Endothelial cell of umbilical vein (primary cell): ENCODE measurements at regions not wholly inside any gene's neighbourhood (a gene's known extent, or its start where the extent isn't known, plus 50 kb on each side); places are given as distances from the start of the nearest gene placed in this dataset.

Experiments used
- BruUV-seq: library from RNA; stranded (reverse); fragments of 400-500 nt; replicated peaks from 2 replicates; lab custom pipeline; 2021; lab: Mats Ljungman, UMichigan
- CTCF ChIA-PET: fragments of 300-600, 350-600 bp; sonication (Branson Sonifier 250); formaldehyde crosslinking; loops from one replicate; lab custom pipeline; 2021; ENCODE audit warnings: antibody characterized with exemption, inconsistent platforms; lab: Charles Lee
- POLR2A ChIA-PET: fragments of 300-600, 350-600 bp; sonication (Branson Sonifier 250); formaldehyde crosslinking; loops from one replicate; lab custom pipeline; 2021; ENCODE audit warnings: antibody characterized with exemption, inconsistent platforms; lab: Charles Lee
- DNase-seq: peaks from one replicate; pipeline ENCODE4 v3.0.0-alpha.2; 2011; ENCODE audit warnings: low read depth, low spot score
- FAIRE-seq: peaks from 2 replicates; lab custom pipeline; 2011; peaks lifted over from hg19 to GRCh38; lab: Jason Lieb, UNC
- H2AFZ ChIP-seq: 2 replicates; pipeline ENCODE4 v1.6.0; 2012; ENCODE audit warnings: low read depth, low read length, control low read depth, inconsistent platforms
- H3K27ac ChIP-seq: 2 replicates; pipeline ENCODE4 v1.5.1; 2011; ENCODE audit warnings: low read depth, mild to moderate bottlenecking, control low read depth, low read length, moderate library complexity; ENCODE audit not compliant: insufficient read depth
- H3K27me3 ChIP-seq, 2 experiments: 2 replicates each; pipeline versions ENCODE4 v1.6.0 to v1.6.1; 2011; ENCODE audit warnings: low read length in 2 of 2, mixed read lengths in 1 of 2; ENCODE audit not compliant: control insufficient read depth in 2 of 2, insufficient read depth in 2 of 2
- H3K36me3 ChIP-seq, 2 experiments: 2 replicates in 1 of 2; 3 replicates in 1 of 2; pipeline ENCODE4 v1.5.1; 2011; ENCODE audit warnings: low read length in 2 of 2, mild to moderate bottlenecking in 1 of 2, moderate library complexity in 1 of 2; ENCODE audit not compliant: control insufficient read depth in 2 of 2, insufficient read depth in 2 of 2; ENCODE audit errors: extremely low read depth in 1 of 2
- H3K4me1 ChIP-seq: 3 replicates; pipeline ENCODE4 v1.5.1; 2011; ENCODE audit warnings: mild to moderate bottlenecking, low read length; ENCODE audit not compliant: control insufficient read depth, insufficient read depth; ENCODE audit errors: extremely low read depth
- H3K4me2 ChIP-seq: 2 replicates; pipeline ENCODE4 v1.6.1; 2011; ENCODE audit warnings: low read length, control low read depth, mixed read lengths; ENCODE audit not compliant: insufficient read depth
- H3K4me3 ChIP-seq, 3 experiments: fragments of 200-600 bp in 1 of 3; sonication (generic), shearing (Covaris generic) in 1 of 3; replicated peaks in 1 of 3; 2 replicates each; pipeline ENCODE4 v1.5.1; 2011 to 2016; ENCODE audit warnings: control low read depth in 3 of 3, low read length in 3 of 3, mild to moderate bottlenecking in 2 of 3, inconsistent platforms in 1 of 3, low read depth in 1 of 3, moderate library complexity in 1 of 3; ENCODE audit not compliant: insufficient read depth in 1 of 3
- H3K79me2 ChIP-seq: 2 replicates; pipeline ENCODE4 v1.6.0; 2012; ENCODE audit warnings: low read length, inconsistent platforms; ENCODE audit not compliant: control insufficient read depth, insufficient read depth
- H3K9ac ChIP-seq: replicated peaks from 2 replicates; pipeline ENCODE3; 2011; ENCODE audit warnings: low read length, control low read depth; ENCODE audit not compliant: insufficient read depth; ENCODE audit errors: extremely low read depth
- H3K9me1 ChIP-seq: replicated peaks from 3 replicates; pipeline ENCODE4 v1.6.0; 2011; ENCODE audit warnings: mild to moderate bottlenecking, low read length; ENCODE audit not compliant: control insufficient read depth, insufficient read depth; ENCODE audit errors: extremely low read depth
- H3K9me3 ChIP-seq: replicated peaks from 2 replicates; pipeline ENCODE4 v1.5.1; 2012; ENCODE audit warnings: low read length, inconsistent platforms; ENCODE audit not compliant: control insufficient read depth, insufficient read depth
- H4K20me1 ChIP-seq: replicated peaks from 2 replicates; pipeline ENCODE3; 2011; ENCODE audit warnings: mild to moderate bottlenecking, low read length; ENCODE audit not compliant: control insufficient read depth, insufficient read depth; ENCODE audit errors: extremely low read depth
- CTCF ChIP-seq, 2 donors: IDR thresholded peaks; 1 replicate in 1 of 2; 2 replicates in 1 of 2; pipeline ENCODE4 v1.5.1; 2011; ENCODE audit warnings: low read length in 2 of 2, mild to moderate bottlenecking in 2 of 2, moderate library complexity in 2 of 2, control low read depth in 1 of 2, inconsistent platforms in 1 of 2, low read depth in 1 of 2; ENCODE audit not compliant: insufficient read depth in 1 of 2; ENCODE audit errors: extremely low read depth in 1 of 2
- EZH2 ChIP-seq: IDR thresholded peaks from 2 replicates; pipeline ENCODE4 v1.6.1; 2012; ENCODE audit warnings: borderline replicate concordance, low read depth, mild to moderate bottlenecking, moderate library complexity, low read length, inconsistent platforms; ENCODE audit not compliant: severe bottlenecking
- FOS ChIP-seq: IDR thresholded peaks from 2 replicates; pipeline ENCODE4 v1.6.1; 2011; ENCODE audit warnings: mild to moderate bottlenecking, low read length, moderate library complexity, borderline replicate concordance; ENCODE audit not compliant: insufficient read depth
- GATA2 ChIP-seq: IDR thresholded peaks from 2 replicates; pipeline ENCODE4 v1.7.0; 2011; ENCODE audit warnings: low read depth, mild to moderate bottlenecking, moderate library complexity, mixed read lengths, low read length; ENCODE audit not compliant: insufficient read length, insufficient read depth
- MYC ChIP-seq: IDR thresholded peaks from one replicate; pipeline ENCODE4 v1.6.1; 2011; ENCODE audit warnings: mild to moderate bottlenecking, low read depth, low read length
- POLR2A ChIP-seq: IDR thresholded peaks from 2 replicates; pipeline ENCODE4 v1.6.1; 2012; ENCODE audit warnings: low read depth, mild to moderate bottlenecking, control low read depth, low read length
- POLR2AphosphoS5 ChIP-seq: IDR thresholded peaks from 2 replicates; pipeline ENCODE4 v1.6.1; 2012; ENCODE audit warnings: low read depth, mild to moderate bottlenecking, control low read depth, low read length, moderate library complexity; ENCODE audit not compliant: insufficient read depth
- dilution Hi-C: fragments of 300-500 bp; cut with MboI; formaldehyde crosslinking; loops from one replicate; pipeline ENCODE4 v1.15.0; 2019; ENCODE audit warnings: low sequenced_read_pairs; ENCODE audit not compliant: extremely low pct_ligation_motif_present
- intact Hi-C: fragments of 100-400 bp; cut with micrococcal nuclease; formaldehyde crosslinking; loops from one replicate; pipeline ENCODE4 v1.10.0; 2022
- TF ChIP-seq, protein P1 (sequence below): IDR thresholded peaks from 2 replicates; pipeline ENCODE4 v1.6.1; 2011; ENCODE audit not compliant: insufficient read depth, insufficient read length

DNA sequence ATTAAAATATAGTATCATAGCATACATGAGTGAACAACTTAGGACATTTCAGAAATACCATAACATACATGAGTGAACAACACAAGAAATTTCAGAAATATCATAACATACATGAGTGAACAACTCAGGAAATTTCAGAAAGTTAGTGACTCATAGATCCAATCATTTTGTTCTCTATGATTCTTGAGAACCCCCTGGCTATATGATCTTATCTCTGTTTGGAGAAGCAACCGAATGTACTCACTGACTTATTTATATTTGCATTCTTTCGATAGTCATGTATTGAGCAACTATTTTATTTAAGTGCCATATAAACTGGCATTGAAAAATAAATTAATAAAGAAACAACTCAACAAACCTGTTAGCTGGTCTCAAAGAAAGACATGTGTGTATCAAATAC is 251.1 kb downstream of the EFNB2 start:
- Histone ChIP-seq H3K79me2 (no peaks in the 10 kb centered on the region), H3K9me1 (no peaks in the 10 kb centered on the region), H3K4me1 (peaks cover 9% of the 10 kb centered on the region), H4K20me1 (no peaks in the 10 kb centered on the region), H3K4me2 (no peak overlapping the region), H3K9ac (no peak overlapping the region), H3K36me3 (no peaks in the 10 kb centered on the region), H3K27me3 (no peaks in the 10 kb centered on the region), H3K9me3 (no peaks in the 10 kb centered on the region), H3K27ac (no peak overlapping the region), H3K4me3 (no peak overlapping the region), H2AFZ (no peak overlapping the region)
- intact Hi-C loops = no loop called here
- POLR2A ChIA-PET = no interaction called here
- FAIRE-seq (peak; percentile 59), DNase-seq (peak; percentile 3)
- dilution Hi-C loops = no loop called here
- BruUV-seq = no TSS peak
- CTCF ChIA-PET = no interaction called here
- TF ChIP-seq FOS (peak; percentile 42), MYC (no peak), GATA2 (peak; percentile 78), POLR2AphosphoS5 (no peak), CTCF (IDR thresholded peaks at IDR 0.05; ENCODE audit: extremely low read depth in 1 of 2, insufficient read depth in 1 of 2, low read depth in 1 of 2, low read length in 2 of 2) (no peak), EZH2 (no peak)

GRCh38 chr13:106281426-106281825 is 254.0 kb downstream of the EFNB2 start:
- Histone ChIP-seq H3K36me3 (no peaks in the 10 kb centered on the region), H3K4me1 (peaks cover 9% of the 10 kb centered on the region), H2AFZ (no peak overlapping the region), H3K9ac (no peak overlapping the region), H3K27me3 (no peaks in the 10 kb centered on the region), H3K79me2 (no peaks in the 10 kb centered on the region), H3K27ac (no peak overlapping the region), H3K4me3 (no peak overlapping the region), H3K9me1 (no peaks in the 10 kb centered on the region), H3K9me3 (no peaks in the 10 kb centered on the region), H4K20me1 (no peaks in the 10 kb centered on the region), H3K4me2 (no peak overlapping the region)
- no peak for DNase-seq
- TF ChIP-seq FOS (no peak), GATA2 (no peak), EZH2 (no peak), POLR2A (no peak), POLR2AphosphoS5 (no peak), MYC (no peak)
- TF ChIP-seq, protein P1, sequence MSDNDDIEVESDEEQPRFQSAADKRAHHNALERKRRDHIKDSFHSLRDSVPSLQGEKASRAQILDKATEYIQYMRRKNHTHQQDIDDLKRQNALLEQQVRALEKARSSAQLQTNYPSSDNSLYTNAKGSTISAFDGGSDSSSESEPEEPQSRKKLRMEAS = no peak
- dilution Hi-C loops = no loop called here
- ChIA-PET CTCF (no interaction called here), POLR2A (no interaction called here)
- intact Hi-C loops = no loop called here
- no peak for FAIRE-seq
- BruUV-seq = no TSS peak
